Activated CD4-positive, CD25-positive, alpha-beta regulatory T cell treated with anti-CD3 and anti-CD28 coated beads, Interleukin-2, amount 50 U/mL, for 16 hours (primary cell): ENCODE measurements at regions not wholly inside any gene's neighbourhood (a gene's known extent, or its start where the extent isn't known, plus 50 kb on each side); places are given as distances from the start of the nearest gene placed in this dataset.

Experiments
- DNase-seq: peaks from one replicate; pipeline ENCODE4 v3.0.0-alpha.2; 2020; ENCODE audit warnings: low read depth, low spot score

DNA sequence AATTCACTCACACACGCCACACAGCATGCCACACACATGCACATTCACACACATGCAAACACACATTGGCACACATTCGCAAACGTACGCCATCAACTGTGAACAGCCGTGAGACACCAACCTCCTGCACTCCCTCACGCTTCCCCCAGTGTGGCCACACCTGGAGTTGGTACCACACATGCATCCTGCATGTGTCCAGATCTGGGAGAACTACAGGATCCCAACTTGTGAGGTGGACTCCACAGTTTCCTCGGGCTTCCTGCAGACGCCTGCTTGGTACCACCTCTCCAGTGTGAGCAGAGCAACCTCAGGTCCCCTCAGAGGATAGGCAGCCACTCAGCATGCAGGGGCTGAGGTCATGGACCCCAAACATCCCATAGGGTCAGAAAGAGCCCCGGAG, 239.0 kb downstream of the EIPR1 start:
- DNase-seq: no peak

DNA sequence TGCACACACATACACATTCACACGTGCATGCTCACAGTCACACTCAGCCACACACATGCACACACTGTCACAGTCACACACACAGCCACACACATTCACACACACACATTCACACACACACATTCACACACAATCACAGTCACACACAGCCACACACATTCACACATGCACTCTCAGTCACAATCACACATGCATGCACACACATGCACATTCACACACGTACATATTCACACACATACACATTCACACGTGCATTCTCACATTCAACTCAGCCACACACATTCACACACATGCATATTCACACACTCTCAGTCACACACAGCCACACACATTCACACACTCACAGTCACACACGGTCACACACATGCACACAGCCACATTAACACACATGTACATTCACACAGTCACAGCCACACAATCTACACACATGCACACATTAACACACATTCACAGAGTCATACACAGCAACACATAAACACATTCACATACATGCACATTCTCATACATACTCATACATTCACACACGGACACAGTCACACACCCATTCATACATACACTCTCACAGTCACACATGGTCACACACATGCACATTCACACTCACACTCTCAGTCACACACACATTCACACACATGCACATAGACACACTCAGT, 239.8 kb downstream of the EIPR1 start:
- DNase-seq: no peak

- no peak for DNase-seq
Measured at GRCh38 chr2:3135676-3136075, 241.9 kb downstream of the EIPR1 start.

- no peak for DNase-seq
Measured at GRCh38 chr2:3134026-3134571, 243.5 kb downstream of the EIPR1 start.

GRCh38 chr2:3132966-3133365, 244.7 kb downstream of the EIPR1 start:
- no peak for DNase-seq

DNA sequence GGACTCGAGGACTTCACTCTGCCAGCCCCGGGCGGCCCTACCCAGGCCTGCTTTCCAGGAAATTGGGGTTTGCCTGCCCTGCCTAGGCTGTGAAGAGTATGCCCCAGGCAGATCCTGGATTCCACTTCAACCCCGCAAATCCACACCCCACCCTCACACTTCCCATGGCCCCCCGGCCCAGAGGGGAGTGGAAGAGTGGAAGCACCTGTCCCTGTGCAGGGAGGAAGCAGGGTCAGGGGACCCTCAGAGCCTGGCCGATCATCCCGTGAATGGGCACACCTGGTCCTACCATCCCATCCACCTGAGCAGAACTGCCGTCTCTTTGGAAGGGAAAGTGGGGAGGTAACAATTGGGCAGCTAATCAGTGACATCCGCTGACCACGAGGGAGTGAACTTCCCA, 245.2 kb downstream of the EIPR1 start:
- no peak for DNase-seq

DNA sequence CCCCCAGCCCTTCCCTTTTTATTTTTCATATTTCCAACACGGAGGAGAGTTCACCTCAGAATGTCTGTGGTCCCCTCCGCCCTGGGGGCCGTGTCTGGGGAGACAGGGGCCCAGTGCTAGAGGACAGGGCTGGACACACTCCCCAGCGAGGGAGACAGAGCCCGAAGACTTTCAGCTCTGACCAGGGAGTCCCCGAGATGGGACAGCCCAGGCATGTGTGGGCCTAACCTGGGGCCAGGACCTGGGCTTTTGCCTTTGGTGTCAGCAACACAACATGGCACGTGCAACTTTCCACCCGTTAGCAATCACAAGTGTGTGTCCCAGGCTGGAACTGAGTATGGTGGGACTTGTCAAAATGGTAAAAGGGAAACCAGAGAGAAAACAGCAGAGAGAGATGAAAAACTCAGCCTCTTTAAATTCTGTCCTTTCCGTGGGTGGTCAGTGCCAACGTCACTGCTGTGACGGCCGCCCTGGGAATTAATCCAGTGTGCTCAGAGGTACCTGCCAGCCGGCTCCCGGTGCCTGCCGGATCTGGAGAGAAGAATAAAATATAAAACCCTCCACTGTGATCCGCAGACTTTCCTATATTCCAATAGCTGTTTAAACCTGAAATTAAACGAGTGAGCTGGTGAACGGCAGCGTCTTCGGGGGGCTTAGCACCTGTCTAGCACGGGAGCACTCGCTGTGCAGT, 245.8 kb downstream of the EIPR1 start:
- DNase-seq: no peak

- DNase-seq: no peak
Measured at GRCh38 chr2:3130889-3131635, 246.6 kb downstream of the EIPR1 start.

GRCh38 chr2:3130444-3130843, 247.2 kb downstream of the EIPR1 start:
- no peak for DNase-seq

DNA sequence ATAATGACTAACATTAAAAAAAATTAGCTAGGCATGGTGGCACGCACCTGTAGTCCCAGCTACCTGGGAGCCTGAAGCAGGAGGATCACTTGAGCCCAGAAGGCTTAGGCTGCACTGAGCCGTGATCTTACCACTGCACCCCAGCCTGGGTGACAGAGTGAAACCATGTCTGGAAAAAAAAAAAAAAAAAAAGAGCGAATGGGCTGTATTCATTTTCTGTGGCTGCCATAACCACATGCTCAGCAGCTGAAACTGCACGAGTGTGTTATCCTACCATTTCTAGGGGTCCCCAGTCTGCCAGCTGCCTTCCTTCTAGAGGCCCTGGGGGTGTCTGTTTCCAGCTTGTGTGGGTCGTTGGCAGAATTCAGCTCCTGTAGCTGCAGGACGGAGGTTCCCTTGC, 247.8 kb downstream of the EIPR1 start:
- no peak for DNase-seq

- no peak for DNase-seq
Measured at GRCh38 chr2:3128786-3129185, 248.8 kb downstream of the EIPR1 start.

DNA sequence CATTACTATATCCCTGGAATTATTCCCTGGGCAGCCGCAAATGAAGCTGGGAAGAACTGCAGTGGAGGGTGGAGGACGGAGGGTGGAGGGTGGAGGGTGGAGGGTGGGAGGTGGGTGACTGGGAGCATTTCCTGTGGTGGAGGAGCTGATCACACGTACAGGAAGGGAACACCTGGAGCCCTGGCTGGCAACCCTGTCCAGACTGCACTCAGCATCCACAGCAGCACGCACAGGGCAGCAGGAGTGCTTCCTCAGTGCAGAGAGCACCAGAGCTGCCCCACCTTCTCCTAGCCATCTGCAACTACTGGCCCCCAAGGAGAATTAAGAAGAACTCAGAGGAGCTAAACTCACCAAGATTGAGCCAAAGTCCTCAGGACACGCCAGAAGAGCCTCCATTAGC, 249.9 kb downstream of the EIPR1 start:
- DNase-seq: no peak

DNA sequence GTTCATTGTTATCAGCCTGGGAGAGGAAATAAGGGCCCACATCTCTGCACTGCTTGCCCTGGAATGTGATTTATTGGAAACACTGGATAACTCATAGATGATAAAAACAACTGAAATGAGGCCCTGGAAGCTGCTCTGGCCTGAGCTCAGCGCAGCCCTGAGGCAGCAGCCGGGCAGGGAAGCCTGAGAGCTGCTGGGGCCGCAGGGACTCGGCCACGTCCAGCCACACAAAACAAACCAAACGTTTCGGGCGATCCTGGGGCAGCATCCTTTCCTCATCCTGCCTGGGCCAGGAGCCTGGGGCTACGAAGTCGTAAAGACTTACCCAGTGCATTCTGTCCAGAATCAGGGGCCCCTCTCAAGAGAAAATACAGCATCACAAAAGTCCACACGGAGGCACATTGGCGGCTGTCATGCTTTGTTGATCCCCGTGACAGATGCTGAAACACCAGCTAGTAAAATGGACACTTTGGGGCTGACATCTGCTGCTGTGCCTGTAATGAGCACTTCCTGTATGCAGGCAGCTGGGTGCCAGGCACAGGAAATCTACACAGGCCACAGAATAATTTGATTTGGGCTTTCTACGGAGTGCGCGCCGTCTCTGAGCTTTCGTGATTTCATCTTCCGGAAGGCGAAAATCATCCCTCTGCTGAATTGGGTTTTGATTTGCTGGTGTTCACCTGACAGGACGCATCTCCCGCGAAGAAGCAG, 250.6 kb downstream of the EIPR1 start:
- no peak for DNase-seq

GRCh38 chr2:3126171-3126910, 251.3 kb downstream of the EIPR1 start:
- DNase-seq: no peak

DNA sequence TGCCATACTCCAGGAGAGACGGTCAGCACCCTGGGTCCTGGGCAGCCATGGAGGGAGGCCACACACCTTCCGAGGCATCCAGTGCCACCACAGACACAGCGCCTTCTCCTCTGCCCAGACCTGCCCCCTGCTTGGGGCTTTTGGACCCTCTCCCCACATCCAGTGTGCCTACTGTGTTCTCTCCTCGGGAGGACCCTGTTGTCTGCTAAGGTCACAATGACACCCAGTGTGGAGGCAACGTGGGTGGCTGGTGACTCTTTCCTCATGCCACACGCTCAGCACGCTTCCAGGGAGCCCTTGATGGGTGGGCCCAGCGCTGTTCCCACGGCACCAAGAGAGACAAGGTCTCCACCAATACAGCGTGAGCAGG, 251.9 kb downstream of the EIPR1 start:
- no peak for DNase-seq

- no peak for DNase-seq
Measured at GRCh38 chr2:3125001-3125760, 252.4 kb downstream of the EIPR1 start.

GRCh38 chr2:3122525-3122924, 255.1 kb downstream of the EIPR1 start:
- no peak for DNase-seq

- no peak for DNase-seq
Measured at GRCh38 chr2:3121601-3122000, 256.0 kb downstream of the EIPR1 start.

GRCh38 chr2:3117650-3118216, 259.9 kb downstream of the EIPR1 start:
- DNase-seq: no peak

- no peak for DNase-seq
Measured at GRCh38 chr2:3116371-3116770, 261.2 kb downstream of the EIPR1 start.
